Fibroblast of the aortic adventitia (primary cell): ENCODE measurements at regions not wholly inside any gene's neighbourhood (a gene's known extent, or its start where the extent isn't known, plus 50 kb on each side); places are given as distances from the start of the nearest gene placed in this dataset.
A peak's percentile ranks its signal among the peaks of the same experiment; 100 is the strongest.

Source experiments
- DNase-seq: peaks from one replicate; pipeline ENCODE4 v3.0.0-alpha.2; 2010; ENCODE audit warnings: low read depth
- H3K4me3 ChIP-seq: 2 replicates; pipeline ENCODE4 v1.5.1; 2011; ENCODE audit warnings: low read depth, mild to moderate bottlenecking, control low read depth, low read length, moderate library complexity
- CTCF ChIP-seq: IDR thresholded peaks from 2 replicates; pipeline ENCODE4 v1.5.1; 2011; ENCODE audit warnings: mild to moderate bottlenecking, low read length, control low read depth, inconsistent platforms; ENCODE audit not compliant: insufficient read depth

- no peak for DNase-seq
- H3K4me3 ChIP-seq: no peak overlapping the region
- TF ChIP-seq CTCF: no peak
These were observed 245.2 kb upstream of the ADAMTS3 start for GRCh38 chr4:72814241-72814640.

GRCh38 chr4:72809208-72809607 lies 240.2 kb upstream of the ADAMTS3 start:
- no peak overlapping the region for H3K4me3 ChIP-seq
- no peak for DNase-seq
- TF ChIP-seq CTCF: no peak

- no peak for DNase-seq
- TF ChIP-seq CTCF: no peak
- H3K4me3 ChIP-seq: no peak overlapping the region
These were observed 236.3 kb upstream of the ADAMTS3 start for GRCh38 chr4:72805284-72805683.

GRCh38 chr4:72797486-72797885 lies 228.5 kb upstream of the ADAMTS3 start:
- DNase-seq: no peak
- no peak overlapping the region for H3K4me3 ChIP-seq
- no peak for TF ChIP-seq CTCF

GRCh38 chr4:72791054-72791453 lies 222.0 kb upstream of the ADAMTS3 start:
- no peak overlapping the region for H3K4me3 ChIP-seq
- DNase-seq: no peak
- no peak for TF ChIP-seq CTCF

- no peak for TF ChIP-seq CTCF
- DNase-seq: peak; percentile 13
- H3K4me3 ChIP-seq: no peak overlapping the region
These were observed 217.5 kb upstream of the ADAMTS3 start for GRCh38 chr4:72786401-72786990.

- TF ChIP-seq CTCF: no peak
- peak; percentile 39 for DNase-seq
- H3K4me3 ChIP-seq: no peak overlapping the region
These were observed 210.2 kb upstream of the ADAMTS3 start for GRCh38 chr4:72779241-72779640.
